ENCODE measurements at regions not wholly inside any gene's neighbourhood (a gene's known extent, or its start where the extent isn't known, plus 50 kb on each side); places are given as distances from the start of the nearest gene placed in this dataset.

- DNase-seq (ENCODE audit: low spot score), result no peak
Observed at GRCh38 chr22:47249370-47249928, 487.0 kb downstream of the TBC1D22A start.

- DNase-seq (ENCODE audit: low spot score), result no peak
Observed at GRCh38 chr22:47248925-47249324, 486.5 kb downstream of the TBC1D22A start.

DNA sequence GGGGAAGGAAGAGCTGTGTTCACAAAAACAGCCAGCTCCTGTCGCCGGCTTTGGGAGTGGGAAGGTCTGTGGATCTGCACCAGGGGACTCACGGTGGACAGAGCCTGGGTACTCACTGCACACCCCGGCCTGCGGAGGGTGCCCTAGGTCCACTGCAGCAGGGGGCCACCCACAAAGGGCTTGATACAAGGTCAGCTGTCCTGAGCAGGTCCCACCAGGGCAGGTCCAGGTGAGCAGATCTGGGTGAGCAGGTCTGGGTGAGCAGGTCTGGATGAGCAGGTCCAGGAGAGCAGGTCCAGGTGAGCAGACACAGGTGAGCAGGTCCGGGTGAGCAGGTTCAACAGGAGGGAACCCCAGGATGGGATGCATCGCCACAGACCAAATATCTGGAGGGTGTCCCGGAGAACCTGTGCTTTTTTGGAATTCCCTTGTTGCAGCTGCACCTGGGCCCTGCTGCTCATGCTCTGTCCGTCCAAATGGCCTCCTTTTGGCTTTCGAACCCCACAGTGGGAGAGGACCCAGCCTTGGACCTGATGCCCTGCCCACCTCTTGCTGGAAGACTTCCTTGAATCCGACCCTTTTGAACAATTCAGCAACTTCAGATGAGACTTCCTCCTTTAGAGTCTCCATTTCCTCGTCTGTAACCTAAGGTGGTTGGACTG is 485.3 kb downstream of the TBC1D22A start:
- DNase-seq (ENCODE audit: low spot score), result no peak

GRCh38 chr22:47245786-47246185 is 483.3 kb downstream of the TBC1D22A start:
- no peak for DNase-seq (ENCODE audit: low spot score)

- DNase-seq (ENCODE audit: low spot score), result no peak
Observed at GRCh38 chr22:47245286-47245685, 482.8 kb downstream of the TBC1D22A start.

- DNase-seq (ENCODE audit: low spot score), result no peak
Observed at GRCh38 chr22:47240116-47240515, 477.7 kb downstream of the TBC1D22A start.

DNA sequence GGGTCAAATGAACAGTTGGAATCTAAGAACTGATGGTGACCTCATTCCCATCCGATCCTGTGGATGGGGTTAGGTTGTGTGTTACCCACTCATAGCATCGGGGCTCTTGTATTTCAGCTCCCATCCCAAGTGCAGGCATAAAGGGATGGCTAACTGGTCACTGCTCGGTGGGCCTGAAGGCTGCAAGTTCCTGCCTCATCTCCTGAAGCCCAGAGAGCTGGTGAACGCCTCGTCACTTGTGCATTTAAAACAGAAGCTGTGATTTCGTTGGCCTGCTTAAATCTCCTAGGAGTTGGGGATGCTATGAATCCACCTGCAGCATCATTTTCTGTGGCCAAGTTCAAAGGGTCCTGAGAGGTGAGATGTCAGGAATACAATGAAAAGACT is 477.0 kb downstream of the TBC1D22A start:
- DNase-seq (ENCODE audit: low spot score), result no peak

GRCh38 chr22:47238690-47239473 is 476.4 kb downstream of the TBC1D22A start:
- DNase-seq (ENCODE audit: low spot score), result no peak

GRCh38 chr22:47237890-47238480 is 475.5 kb downstream of the TBC1D22A start:
- DNase-seq (ENCODE audit: low spot score), result no peak

DNA sequence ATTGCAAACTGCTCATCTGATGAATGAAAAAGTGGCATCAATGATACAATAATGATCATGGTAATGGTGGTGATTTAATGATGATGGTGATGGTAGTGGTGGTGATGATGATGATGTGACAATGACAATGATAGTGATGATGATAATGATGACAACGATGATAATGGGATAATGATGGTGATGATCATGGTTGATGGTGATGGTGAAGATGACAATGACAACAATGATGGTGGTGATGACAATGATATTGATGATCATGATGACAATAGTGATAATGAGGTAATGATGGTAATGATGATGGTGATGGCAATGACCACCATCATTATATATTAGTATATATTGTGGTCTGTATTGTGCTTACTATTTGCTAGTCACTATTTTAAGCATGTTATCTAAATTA is 474.3 kb downstream of the TBC1D22A start:
- DNase-seq (ENCODE audit: low spot score), result no peak

GRCh38 chr22:47236161-47236560 is 473.7 kb downstream of the TBC1D22A start:
- DNase-seq (ENCODE audit: low spot score), result no peak

DNA sequence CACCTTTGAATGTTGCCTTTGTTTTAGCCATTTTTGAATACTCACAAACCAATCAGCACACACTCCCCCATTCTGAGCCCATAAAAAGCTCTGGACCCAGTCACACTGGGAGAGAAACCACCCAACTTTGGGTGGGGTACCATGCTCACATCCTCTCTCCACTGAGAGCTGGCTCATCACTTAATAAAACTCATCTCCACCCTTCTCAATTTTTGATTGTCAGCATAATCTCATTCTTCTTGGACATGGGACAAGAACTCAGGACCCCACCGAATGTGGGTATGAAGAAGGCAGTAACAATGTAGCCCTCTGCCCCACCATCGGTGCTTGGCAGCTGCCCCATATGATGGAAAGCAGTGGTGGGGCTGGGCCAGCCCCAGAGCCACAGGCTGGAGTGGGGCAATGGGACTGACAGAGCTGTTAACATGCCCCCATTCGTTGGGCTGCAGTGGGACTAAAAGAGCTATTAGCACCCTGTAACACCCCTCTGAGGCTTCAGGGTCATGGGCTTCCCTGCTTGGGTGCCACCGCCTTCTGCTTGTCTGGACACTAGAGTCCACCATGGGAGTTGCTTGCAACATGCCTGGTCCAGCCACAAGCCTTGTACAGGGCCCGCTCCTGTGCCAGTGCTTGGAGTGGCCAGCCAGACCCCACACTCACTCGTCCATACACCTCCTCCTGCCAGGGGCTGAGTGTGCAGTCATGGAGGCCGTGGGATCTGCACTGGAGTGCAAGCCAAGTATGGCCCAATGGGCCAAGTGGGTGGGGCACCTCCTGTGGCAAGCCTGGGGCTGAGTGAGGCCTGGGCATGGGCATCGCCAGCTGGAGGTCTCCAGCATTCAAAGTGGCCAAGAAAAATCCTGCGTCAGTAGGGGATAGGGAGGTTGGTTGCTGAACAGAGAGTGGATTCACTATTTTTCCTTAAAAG is 471.1 kb downstream of the TBC1D22A start:
- DNase-seq (ENCODE audit: low spot score), result no peak

DNA sequence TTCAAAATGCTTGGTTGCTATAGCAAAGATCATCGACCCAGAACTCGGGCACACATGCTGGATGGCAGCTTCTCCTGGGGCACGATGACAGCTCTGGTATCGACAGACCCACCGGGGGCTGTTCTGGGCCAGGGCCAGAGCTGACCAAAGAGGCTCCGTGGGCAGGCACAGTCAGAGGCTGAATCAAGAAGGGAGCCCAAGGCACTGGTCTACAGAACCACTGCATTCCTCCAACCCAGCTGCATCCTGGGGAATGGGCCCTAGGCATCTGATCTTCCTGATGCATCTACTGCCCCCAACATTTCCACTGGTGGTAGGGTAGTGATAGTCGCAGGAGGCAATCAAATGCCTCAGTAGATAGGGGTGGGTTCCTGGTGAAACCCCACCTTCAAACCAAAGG is 470.3 kb downstream of the TBC1D22A start:
- no peak for DNase-seq (ENCODE audit: low spot score)

DNA sequence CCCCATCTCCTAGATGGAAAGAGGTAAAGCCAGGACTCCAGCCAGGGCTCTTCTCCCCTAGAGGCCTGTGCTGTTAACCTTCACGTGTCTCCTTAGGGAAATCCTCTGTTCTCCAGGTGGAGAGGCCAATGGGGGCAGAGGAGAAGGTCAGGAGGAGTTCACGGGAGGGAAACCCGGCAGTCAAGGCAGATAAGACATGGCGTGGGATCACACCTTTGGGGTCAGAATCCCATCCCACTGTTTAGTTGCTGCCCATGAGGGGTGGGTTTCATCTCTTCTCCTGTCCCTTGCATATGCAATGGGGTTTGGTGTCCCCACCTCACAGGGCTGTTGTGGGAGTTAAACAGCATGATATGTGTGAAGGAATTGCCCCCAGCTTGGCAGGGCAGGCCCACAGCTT is 469.7 kb downstream of the TBC1D22A start:
- no peak for DNase-seq (ENCODE audit: low spot score)

GRCh38 chr22:47231759-47232158 is 469.3 kb downstream of the TBC1D22A start:
- no peak for DNase-seq (ENCODE audit: low spot score)

DNA sequence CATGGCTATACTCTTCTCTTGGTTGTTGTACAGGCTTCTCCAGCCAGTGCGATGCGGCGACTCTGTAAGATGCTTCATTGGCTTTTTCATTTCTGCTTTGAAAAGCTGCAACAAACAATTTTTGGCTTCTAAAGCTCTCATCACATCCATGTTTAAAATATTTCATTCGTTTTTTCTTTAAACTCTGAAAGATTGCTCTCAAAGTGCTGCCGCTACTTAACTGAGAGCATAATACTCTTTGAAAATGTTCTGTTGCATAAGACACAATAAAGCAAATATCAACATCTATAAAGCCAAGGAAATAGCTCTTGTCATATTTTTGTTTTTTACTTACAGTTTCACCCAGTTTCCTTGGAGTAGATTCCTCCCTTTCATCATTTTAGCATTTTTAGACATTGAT is 468.3 kb downstream of the TBC1D22A start:
- no peak for DNase-seq (ENCODE audit: low spot score)

DNA sequence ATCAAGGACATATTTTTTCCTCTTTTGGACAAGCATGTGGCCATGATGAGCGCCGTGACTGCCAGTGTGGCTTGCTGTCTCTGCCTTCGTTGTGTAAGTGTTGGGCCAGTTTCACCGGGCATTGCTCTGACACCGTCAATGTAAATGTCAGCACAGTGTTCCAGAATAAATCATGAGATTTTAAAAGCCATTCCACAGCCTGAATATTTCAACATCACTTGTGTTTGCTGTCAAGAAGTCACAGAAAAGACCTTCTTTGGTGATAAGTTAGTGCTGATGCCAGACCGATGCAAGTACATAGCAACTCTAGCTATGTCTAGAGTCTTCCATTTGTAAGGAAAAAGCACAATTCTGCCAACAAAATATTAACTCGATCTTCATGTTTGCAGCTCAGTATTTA is 467.8 kb downstream of the TBC1D22A start:
- no peak for DNase-seq (ENCODE audit: low spot score)

GRCh38 chr22:47228767-47229166 is 466.3 kb downstream of the TBC1D22A start:
- no peak for DNase-seq (ENCODE audit: low spot score)

GRCh38 chr22:47225931-47226633 is 463.6 kb downstream of the TBC1D22A start:
- no peak for DNase-seq (ENCODE audit: low spot score)

DNA sequence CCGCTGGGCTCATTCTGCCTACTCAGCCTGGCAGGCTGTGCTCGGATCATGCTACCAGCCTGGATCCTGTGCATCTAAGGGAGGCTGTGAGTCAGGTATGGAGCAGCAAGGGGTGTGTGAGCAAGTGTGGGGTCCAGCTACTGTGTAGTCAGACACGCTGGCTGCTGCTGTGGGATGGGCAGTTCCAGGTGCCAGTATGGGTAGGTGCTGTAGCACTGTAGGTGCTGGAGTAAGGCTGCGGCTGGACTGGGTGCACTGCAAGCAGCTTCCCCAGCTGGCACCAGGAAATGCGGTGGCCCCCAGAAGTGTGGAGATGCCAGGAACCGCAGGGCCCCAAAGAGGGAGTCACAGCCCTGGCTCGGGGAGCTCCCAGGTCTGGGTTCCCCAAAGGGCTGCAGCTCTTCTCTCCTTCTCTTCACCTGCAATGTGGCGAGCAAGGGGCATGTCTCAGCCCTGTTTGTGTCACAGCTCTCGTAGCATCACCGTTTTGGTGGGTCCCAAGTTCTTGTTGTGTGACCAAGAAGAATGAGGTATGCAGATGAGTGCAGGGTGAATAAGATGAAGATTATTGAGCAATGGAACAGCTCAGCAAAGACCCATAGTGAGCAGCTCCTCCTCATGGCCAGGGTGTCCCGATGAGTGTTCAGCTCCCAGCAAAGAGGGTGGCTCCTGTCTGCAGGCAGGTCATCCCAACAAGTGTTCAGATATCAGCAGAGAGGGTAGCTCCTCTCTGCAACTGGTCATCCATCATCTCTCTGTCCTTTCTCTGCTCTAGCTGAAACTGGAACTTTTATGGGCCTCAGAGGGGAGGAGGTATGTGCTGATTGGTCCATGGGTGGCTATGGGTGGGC is 462.9 kb downstream of the TBC1D22A start:
- no peak for DNase-seq (ENCODE audit: low spot score)

Measured in iPS-NIHi11 (cell line).